ENCODE measurements at regions not wholly inside any gene's neighbourhood (a gene's known extent, or its start where the extent isn't known, plus 50 kb on each side); places are given as distances from the start of the nearest gene placed in this dataset.

GRCh38 chr2:100632759-100633158 lies 70.0 kb downstream of the PDCL3 start:
- no peaks in the 10 kb centered on the region for H3K27me3 ChIP-seq
- H3K27ac ChIP-seq = no peak overlapping the region
- no peak for DNase-seq (ENCODE audit: low read depth in 1 of 2, low spot score in 1 of 2)
- no peaks in the 10 kb centered on the region for H3K9me3 ChIP-seq (ENCODE audit: low read depth)
- no peaks in the 10 kb centered on the region for H3K4me1 ChIP-seq (ENCODE audit: low read depth)
- H3K4me3 ChIP-seq = no peak overlapping the region
- H3K36me3 ChIP-seq = no peaks in the 10 kb centered on the region
- TF ChIP-seq CTCF (IDR thresholded peaks at IDR 0.05; ENCODE audit: low read depth, low read length) = no peak

DNA sequence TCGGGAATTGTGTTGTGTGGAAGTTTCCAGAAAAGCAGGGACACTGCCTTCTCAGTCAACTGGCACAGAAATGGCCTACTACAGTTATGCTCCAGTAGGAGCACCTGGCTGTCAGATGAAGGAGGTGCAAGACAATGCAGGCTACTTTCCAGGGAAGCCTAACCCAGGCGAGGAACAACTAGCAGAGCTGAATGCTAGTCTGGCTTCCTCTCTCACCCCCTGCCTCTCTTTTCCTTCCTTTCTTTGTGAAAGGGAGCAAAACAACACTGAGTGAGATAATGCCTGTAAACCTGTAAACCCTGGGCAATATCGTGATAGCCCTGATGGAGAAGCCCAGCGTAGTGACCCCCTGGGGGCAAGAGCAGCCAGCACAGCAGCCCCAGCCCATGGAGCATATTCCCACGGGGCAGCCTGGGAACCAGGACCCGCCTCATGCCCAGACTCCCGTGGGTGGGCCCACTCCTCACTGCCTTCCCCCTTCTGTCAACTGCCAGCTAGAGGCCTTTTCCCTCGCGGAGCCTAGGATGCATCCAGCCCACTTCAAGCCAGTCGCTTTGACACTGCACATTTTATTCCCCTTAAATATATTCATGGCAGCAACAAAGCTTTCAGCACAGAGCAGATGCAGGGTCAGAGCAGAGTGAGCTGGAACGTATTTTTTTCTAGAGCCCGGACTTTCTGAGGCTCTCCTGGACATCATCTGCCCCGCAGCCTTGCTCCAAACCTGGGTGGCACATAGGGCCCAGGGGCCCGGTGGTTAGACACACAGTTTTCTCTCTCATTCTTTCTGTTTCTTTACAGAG lies 77.0 kb downstream of the PDCL3 start:
- no peaks in the 10 kb centered on the region for H3K4me1 ChIP-seq (ENCODE audit: low read depth)
- H3K27me3 ChIP-seq = no peaks in the 10 kb centered on the region
- H3K9me3 ChIP-seq (ENCODE audit: low read depth) = no peaks in the 10 kb centered on the region
- H3K27ac ChIP-seq = no peak overlapping the region
- TF ChIP-seq CTCF (IDR thresholded peaks at IDR 0.05; ENCODE audit: low read depth, low read length) = no peak
- no peaks in the 10 kb centered on the region for H3K36me3 ChIP-seq
- no peak for DNase-seq (ENCODE audit: low read depth in 1 of 2, low spot score in 1 of 2)
- no peak overlapping the region for H3K4me3 ChIP-seq

DNA sequence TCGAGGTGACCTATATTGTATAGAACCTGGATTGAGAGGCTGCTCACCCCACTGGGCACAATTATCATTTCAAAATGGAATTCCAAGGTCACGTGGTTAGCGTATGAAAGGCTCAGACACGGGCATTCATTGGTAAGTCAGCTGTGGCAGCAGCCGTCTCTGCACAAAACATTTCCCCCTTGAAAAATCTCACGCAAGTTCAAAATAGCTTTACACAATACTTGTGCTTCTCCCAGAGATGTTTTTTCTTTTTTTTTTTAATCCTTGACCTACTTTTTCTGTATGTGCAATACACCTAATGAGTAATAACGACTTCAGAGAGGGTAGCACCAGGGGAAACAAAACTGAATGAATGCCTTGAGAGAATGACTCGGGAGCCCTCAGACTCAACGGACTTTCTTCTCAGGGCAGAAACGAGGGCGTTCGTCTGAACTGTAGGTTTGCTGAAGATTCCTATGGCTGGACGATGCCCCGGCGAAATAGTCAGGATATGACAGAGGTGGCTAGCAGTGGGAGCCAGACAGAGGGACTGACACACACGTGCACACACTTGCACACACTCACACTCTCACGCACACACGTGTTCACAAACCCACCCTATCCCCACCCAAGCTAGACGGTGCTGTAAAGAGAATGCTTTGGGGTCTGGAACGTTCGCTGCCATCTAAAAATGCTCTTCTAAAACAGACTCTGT lies 77.8 kb downstream of the PDCL3 start:
- peak in 1 of 2 donors; percentile 23 for DNase-seq (ENCODE audit: low read depth in 1 of 2, low spot score in 1 of 2)
- H3K4me3 ChIP-seq = no peak overlapping the region
- no peak for TF ChIP-seq CTCF (IDR thresholded peaks at IDR 0.05; ENCODE audit: low read depth, low read length)
- no peaks in the 10 kb centered on the region for H3K36me3 ChIP-seq
- H3K9me3 ChIP-seq (ENCODE audit: low read depth) = no peaks in the 10 kb centered on the region
- no peaks in the 10 kb centered on the region for H3K27me3 ChIP-seq
- H3K27ac ChIP-seq = no peak overlapping the region
- H3K4me1 ChIP-seq (ENCODE audit: low read depth) = no peaks in the 10 kb centered on the region

GRCh38 chr2:100641125-100641435 lies 78.3 kb downstream of the PDCL3 start:
- no peak for TF ChIP-seq CTCF (IDR thresholded peaks at IDR 0.05; ENCODE audit: low read depth, low read length)
- Histone ChIP-seq H3K27me3 (no peaks in the 10 kb centered on the region), H3K4me3 (no peak overlapping the region), H3K27ac (no peak overlapping the region), H3K9me3 (ENCODE audit: low read depth) (no peaks in the 10 kb centered on the region), H3K36me3 (no peaks in the 10 kb centered on the region), H3K4me1 (ENCODE audit: low read depth) (no peaks in the 10 kb centered on the region)
- DNase-seq (ENCODE audit: low read depth in 1 of 2, low spot score in 1 of 2) = no peak

DNA sequence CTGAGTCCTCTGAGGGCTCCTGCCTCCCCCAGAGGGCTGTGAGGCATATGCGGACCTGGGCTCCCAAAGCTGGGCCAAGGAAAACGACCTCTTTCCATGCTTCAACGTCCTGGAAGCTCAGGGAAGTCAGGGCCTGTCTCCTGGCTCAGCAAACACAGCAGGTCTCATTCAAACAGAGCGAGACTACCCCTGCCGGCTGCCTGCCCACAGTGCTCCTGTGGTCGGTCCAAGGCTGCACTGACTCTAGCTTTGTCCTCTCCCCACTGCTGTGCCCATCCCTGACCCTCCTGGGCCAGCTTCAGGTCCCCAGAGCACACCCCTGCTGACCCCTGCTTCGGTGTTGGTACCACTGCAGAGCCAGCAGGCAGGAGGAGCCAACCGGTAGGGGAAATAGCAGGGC lies 79.6 kb downstream of the PDCL3 start:
- Histone ChIP-seq H3K36me3 (no peaks in the 10 kb centered on the region), H3K27me3 (no peaks in the 10 kb centered on the region), H3K27ac (no peak overlapping the region), H3K9me3 (ENCODE audit: low read depth) (no peaks in the 10 kb centered on the region), H3K4me3 (no peak overlapping the region), H3K4me1 (ENCODE audit: low read depth) (no peaks in the 10 kb centered on the region)
- no peak for TF ChIP-seq CTCF (IDR thresholded peaks at IDR 0.05; ENCODE audit: low read depth, low read length)
- DNase-seq (ENCODE audit: low read depth in 1 of 2, low spot score in 1 of 2) = no peak
